Erythroblast (primary cell): ENCODE measurements at regions not wholly inside any gene's neighbourhood (a gene's known extent, or its start where the extent isn't known, plus 50 kb on each side); places are given as distances from the start of the nearest gene placed in this dataset.

ENCODE experiments used
- GATA1 ChIP-seq: IDR thresholded peaks from 2 replicates; pipeline ENCODE4 v1.6.1; 2011; ENCODE audit warnings: low read depth, mild to moderate bottlenecking, control low read depth, low read length, moderate library complexity
- POLR2A ChIP-seq: IDR thresholded peaks from 2 replicates; pipeline ENCODE4 v1.6.1; 2011; ENCODE audit warnings: mild to moderate bottlenecking, low read length

- TF ChIP-seq POLR2A = no peak
- TF ChIP-seq GATA1 = no peak
Measured at GRCh38 chr6:163712981-163713380, 298.5 kb downstream of the QKI start.
